DMS114 treated with DMSO at 0.1 percent for 48 hours (cell line): ENCODE measurements at regions not wholly inside any gene's neighbourhood (a gene's known extent, or its start where the extent isn't known, plus 50 kb on each side); places are given as distances from the start of the nearest gene placed in this dataset.
"Not testable (repeated sequence)": the region's sequence is repeated elsewhere in the genome, so short reads cannot be mapped to it uniquely, and the experiment has no call there.

Experiments
- DNase-seq: peaks from one replicate; lab custom pipeline; 2025; ENCODE audit not compliant: unreplicated experiment; lab: John Stamatoyannopoulos, UW

DNA sequence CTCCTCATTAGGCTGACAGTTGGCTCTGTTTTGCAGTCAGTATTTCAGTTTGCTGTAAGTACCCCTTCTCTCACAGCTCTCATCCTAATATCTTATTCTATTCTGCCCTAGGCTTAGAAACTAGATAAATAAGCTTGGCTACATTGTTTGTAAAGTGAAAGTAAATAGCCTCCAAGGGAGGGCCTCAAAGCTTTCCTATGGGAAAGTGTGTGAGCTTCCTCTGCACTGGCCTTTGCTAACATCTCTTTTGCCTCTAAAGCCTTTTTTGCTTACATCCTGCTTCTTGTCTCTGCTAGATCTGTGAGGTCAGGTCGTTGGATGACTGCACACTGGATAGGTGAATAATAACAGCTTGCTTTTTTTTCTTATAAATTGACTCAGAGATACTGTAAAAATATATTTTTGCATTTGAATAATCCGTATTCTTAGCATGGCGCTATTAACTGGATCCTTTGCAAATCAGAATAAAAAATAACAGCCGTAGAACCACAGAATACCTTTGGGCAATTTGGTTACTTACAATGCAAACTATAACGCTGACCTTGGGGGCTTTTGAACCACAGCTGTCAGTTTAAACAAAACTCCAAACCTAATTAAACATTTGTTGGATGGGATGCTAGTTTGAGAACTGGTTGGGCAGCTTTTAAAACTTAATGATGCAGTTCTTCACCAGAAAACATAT lies 55.1 kb downstream of the TTC6 start:
- DNase-seq: no peak

DNA sequence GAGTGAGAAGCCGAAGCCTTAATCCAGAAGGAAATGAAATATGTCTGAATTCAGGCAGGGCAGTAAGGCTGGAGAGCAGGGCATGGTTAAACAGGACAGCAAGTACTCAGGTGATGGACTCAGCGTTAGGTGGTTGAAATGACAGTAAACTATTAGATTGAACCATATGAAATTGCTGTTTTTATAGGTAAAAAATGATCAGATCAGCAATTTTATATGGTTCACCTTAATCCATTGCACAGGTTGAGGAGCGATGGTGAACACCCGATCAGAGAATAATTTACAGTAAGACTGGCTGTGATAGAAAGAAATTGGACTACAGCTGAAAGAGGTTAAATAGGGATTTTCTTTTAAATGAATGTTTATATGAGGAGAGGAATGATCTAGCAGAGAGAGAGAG lies 56.6 kb downstream of the TTC6 start:
- no peak for DNase-seq

DNA sequence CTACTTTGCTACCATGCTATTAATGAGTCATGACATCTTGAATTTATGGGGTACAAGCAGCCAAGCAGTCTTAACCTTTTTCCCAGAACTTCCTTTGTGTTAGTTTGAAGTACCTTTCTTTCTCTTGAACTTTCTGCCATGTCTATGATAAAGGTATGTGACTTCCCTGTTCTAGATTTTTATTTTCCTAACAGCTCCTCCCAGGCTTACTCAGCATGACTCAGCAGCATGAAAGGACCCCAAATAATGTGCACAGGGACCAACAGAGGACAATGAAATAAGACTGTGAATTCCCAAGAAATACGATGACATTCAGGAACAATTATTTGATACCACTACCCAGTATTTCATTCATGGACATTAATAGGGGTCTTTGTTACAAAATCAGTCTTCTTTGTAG lies 60.0 kb downstream of the TTC6 start:
- DNase-seq: no peak

DNA sequence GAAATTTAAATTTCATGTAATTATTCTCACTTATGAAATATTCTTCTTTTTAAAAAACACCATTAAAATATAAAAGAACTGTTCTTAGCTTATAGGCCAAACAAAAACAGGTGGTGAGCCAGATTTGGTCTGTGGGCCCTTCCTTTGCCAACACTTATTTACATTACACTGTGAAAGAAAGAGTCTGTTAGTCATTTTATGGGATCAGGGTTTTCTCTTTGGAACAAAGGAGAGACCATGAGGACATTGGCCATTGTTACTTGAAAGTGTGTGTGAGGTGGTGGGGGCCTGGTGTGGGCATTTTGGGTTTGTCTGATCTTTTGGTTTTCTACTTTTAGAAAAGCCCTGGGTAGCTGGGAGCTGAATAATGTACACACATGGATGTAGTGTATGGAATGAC lies 62.7 kb downstream of the TTC6 start:
- no peak for DNase-seq

DNA sequence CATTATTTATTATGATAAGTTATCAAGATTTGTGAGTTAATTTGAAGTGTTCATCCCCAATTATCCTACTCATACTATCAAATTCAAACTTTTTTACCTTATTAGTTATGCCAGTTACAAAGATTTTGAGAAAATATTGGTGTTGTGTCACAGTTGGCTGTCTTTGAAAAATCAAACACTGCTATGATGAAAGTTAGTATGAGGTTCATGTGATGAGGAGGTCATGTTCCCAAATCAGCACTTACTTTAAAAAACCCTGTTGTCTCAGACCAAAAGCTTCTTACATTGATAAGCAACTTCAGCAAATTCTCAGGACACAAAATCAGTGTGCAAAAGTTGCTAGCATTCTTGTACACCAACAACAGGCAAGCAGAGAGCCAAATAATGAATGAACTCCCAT lies 68.1 kb downstream of the TTC6 start:
- no peak for DNase-seq

DNA sequence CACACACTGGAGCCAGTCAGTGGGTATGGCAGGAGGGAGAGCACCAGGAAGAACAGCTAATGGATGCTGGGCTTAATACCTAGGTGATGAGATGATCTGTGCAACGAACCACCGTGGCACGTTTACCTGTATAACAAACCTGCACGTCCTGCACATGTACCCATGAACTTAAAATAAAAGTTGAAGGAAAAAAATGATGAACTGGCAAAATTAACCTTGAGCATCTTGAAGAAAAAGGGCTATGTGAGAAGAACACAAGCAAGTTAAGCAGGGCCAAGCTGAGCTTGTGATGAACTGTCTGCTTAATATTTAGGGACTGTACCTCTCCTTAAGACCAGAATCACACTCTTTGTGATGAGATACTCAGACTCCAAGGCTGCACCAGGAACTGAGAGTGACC lies 70.0 kb downstream of the TTC6 start:
- no peak for DNase-seq

DNA sequence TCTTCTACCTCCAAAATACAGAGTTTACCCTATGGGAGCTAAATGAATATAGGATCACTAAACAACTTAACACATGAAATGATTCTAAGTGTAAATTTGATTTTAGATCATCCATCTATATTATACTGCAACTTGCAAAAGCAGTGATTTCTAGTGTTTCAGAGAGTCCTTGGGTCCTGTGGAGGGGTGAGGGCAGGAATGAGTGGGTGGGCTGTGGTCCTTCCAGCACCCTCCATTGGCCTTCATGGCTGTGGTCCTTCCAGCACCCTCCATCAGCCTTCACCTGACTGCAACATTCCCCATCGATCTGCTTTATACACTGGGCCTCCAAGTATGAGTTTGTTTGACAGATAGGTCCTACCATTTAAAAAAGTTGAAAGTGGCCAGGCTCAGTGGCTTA lies 70.5 kb downstream of the TTC6 start:
- DNase-seq: no peak

DNA sequence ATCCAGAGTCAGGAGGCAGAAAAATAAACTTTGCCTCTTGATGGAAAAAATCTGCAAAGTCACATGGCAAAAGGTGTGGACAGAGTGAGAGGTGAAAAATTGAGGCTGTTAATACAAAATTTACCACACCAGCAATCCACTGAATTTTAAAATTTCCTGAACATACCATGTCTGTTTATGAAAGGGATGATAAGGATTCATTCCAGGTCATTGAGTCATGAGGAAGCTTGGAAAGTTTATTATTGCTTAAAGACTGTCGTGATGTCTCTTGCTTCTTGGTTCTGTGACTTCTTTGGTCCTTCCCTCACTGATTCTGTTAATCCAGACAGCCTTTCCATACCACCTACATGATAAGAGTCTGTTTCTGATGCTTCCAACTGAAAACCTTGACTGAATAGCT lies 73.2 kb downstream of the TTC6 start:
- DNase-seq: no peak

DNA sequence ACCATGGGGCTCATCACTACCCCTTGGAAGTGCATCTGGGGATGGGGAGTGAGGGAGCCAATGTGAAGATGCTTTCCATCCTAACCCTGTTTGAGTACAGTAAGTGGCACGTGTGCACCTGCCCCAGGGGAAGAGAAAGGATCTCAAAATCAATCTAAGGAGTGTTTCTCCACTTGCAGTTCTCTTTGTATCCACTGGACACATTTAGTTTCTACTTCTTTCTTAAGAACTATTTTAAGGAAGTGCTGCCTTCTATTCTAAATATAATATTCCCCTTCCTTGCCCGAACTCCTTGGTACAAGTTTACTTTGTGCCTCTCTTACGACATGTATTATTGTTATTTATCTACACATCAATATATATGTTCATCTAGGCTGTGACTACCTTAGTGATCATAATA lies 73.8 kb downstream of the TTC6 start:
- DNase-seq: no peak

DNA sequence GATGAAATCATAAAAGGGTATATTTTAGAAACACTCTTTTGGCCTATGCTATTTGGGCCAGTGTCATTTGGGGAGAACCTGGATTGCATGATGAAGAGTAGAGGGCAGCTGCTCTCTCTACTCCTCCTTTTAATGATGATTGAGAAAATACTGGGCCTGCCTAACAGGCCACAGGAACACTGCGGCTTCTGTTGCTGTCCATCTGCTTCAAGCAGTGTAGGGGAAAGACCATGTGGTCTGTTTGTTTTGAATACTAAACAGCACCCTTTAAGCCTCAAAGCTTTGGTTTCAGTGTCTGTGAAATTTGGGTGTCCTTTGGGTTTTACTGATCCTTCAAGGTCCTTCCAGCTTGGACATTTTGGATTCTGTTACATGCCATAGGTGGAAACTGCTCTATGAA lies 78.0 kb downstream of the TTC6 start:
- DNase-seq: no peak

DNA sequence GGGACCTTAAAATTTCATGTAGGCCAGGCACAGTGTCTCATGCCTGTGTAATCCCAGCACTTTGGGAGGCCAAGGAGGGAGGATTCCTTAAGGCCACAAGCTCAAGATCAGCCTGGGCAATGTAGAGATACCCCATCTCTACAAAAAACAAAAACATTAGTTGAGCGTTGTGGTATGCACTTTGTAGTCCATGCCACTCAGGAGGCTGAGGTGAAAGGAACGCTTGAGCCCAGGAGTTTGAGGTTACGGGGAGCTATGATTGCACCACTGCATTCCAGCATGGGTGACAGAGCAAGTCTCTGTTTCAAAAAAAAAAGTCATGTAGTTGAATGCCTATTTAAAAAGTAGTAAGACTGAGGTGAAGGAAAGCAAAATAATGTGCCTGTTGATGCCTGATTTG lies 83.5 kb downstream of the TTC6 start:
- DNase-seq: no peak

DNA sequence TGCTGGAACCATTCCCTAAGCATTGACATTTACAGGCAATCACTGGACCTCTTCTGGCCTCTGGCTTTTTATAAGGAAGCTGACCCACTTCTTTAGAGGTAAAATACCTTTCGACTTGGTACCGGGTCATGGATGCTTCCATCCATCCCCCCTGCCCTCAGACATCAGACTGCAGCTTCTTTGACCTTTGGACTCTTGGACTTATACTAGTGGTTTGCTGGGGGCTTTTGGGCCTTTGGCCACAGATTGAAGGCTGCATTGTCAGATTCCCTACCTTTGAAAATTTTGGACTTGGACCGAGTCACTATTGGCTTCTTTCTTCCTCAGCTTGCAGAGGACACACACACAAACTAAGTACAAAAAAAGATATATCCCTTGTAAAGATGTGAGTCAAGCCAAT lies 86.1 kb downstream of the TTC6 start:
- no peak for DNase-seq

DNA sequence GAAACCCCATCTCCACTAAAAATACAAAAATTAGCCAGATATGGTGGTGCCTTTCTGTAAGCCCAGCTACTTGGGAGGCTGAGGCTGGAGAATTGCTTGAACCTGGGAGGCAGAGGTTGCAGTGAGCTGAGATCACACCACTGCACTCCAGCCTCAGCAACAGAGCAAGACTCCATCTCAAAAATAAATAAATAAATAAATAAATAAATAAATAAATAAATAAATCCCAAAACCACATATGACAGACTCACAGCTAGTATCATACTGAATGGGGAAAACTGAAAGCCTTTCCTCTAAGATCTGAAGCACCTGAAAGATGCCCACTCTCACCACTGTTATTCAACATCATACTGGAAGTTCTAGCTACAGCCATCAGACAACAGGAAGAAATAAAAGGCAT lies 97.3 kb downstream of the TTC6 start:
- DNase-seq: not testable (repeated sequence)

DNA sequence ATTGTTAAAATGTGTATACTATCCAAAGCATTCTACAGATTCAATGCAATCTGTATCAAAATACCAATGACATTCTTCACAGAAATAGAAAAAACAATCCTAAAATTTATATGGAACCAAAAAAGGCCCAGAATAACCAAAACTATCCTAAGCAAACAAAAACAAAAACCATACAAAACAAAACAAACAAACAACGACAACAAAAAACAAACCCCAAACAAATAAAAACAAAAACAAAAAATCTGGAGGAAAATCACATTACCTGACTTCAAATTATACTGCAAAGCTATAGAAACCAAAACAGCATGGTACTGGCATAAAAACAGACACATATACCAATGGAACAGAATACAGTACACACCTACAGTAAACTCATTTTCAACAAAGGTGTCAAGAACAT lies 98.0 kb downstream of the TTC6 start:
- DNase-seq: not testable (repeated sequence)

DNA sequence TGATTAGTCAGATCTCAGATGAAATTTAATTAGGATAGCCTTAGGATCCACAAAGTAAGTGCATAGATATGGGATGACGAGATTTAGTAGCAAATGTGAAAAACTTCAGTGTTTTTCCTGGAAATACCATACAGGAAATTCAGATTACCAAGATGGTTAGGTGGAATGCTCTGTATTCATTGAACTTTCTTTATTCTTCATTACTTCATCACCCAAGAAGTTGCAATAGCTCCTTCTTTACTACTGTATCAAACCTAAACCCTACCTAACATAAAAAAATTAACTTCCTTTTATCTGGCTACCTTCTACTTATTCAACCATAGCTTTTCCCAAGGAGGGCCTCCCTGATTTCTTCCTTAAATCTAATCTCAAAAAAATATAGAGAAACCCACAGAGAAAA lies 100.4 kb downstream of the TTC6 start:
- DNase-seq: no peak

DNA sequence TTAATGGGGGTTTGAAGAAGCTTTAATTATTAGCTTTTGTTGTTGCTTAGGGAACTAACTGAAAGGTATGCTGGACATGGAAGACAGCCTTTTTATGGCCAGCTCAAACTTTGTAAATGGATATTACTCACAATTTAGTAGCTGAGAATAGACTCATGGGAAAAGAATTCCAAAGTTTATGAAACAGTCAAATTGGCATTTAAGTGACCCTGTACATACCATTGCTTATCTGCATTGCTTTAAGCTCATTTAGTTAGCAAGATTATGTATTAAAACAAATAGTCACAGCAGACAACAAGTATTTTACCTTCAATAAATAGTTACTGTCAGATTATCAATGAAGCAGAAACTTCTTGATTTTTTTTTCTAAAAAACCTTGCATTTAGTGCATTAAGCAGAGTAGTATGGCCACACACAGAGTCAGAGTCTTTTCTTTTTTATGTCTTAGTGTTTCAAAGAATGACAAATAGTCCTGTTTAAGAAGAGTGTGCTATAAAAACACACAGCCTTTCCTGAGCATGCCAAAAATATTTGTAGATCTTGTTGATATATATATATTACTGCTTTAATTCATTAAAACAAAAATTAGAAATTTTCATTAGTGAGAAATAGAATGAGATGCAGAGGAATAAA lies 102.2 kb downstream of the TTC6 start:
- no peak for DNase-seq

DNA sequence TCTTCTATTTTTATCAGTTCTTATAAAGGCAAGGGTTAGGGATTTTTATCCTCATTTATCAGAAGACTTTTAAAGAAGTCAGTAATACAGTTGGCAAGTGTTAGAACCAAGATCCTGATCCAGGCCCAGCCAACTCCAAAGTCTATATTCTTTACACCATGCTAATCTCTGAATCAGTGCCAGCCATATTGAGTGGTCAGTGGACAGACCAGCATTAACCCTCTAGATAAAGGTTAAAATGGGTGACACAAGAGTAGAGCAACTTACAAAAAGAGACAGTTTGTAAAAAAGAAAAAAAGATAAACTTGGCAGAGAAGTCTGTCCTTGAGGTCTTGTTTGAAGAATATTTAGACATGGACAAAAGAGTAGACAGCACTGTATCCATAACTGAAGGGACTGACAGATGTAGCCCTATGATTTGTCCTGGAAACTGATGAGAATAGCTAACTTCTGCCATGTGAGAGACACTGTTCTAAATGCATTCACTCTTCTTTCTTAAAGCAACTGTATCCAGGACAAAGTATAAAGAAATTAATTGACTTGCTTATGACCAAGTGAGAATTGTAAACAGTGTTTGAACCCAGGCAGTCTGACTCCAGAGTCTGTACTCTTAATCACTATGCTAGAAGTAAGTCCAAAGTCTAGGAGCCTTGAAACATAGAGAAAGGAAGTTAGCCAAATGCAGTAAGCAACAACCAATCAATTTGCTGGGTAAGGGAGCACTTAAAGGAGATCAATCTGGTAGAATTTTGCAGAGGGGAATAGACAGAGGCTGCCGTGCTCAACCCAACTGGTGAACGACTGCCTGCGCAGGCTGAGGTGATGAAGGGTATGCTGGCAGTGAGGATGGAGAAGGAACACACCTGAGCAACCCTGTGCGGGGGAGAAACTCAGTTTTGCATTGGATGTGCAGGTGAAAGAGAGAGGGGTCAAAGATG lies 103.7 kb downstream of the TTC6 start:
- no peak for DNase-seq

DNA sequence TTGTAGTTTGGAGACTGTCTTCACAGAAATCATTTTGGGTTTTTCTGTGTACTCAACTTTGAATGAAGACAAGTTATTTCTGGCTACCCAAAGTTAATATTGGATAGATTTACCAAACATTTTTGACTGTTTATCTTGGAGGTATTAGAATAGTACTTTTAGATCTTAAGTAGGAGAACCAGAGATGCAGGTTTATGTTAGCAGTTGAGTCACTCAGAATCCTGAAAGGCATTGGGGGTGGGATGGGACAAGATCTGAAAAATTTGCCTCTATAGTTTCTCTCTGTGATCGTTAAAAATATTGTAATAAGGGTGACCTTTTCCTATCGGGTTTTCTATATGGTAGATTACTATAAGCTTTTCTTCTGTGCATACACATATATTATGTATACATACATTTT lies 112.3 kb downstream of the TTC6 start:
- no peak for DNase-seq

DNA sequence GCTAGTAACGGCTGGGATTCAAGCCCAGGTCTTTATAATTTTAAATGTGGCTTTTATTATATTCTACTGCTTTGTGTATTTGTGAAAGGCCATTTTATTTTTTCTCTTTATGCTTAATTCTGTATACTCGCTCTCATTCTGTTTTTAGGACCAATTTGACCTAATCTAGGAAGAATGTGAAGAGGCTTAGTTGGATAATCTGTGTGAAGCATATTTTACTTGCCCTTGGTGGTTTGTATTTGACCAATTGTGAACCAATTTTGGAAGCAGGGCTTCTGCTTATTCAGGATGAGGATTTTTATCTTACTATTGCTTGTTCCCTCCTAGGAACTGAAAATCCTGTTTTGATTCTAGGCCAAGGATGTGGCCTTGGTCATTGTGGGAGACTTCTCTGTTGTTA lies 113.1 kb downstream of the TTC6 start:
- DNase-seq: no peak

DNA sequence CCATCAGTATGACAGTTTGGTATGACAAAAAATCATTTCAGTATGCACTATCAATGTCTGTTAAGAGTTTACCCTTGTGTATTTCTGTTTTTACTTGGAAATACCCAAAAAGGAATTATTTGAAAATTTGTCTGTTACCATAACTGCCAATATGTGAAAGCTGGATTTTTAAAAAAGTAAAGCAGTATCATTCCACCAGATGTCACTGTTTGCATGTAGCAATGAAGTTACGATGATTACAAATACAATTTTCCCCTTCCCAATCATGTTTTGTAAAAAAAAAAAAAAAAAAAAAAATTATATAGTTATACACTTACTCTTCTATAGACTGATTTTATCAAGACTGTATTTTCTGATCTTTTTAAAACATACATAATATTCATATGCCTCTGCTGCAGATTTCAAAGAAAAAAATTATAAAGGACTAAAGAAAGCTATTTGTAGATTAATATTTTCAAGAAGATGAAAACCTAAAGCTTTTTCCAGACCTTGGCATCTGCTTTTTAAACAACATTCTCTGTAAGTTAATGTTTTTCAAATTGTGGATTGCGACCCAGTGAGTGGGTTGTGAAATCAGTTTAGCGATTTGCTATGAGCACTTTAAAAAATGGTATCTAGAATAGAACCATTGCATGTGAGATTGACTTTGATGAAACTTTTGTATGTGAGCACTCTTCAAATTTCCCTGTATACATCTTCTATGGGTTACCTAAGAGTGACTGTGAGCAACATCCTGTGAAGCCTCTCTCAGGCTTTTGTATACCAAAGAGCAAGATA lies 114.2 kb downstream of the TTC6 start:
- DNase-seq: peak; percentile 20

DNA sequence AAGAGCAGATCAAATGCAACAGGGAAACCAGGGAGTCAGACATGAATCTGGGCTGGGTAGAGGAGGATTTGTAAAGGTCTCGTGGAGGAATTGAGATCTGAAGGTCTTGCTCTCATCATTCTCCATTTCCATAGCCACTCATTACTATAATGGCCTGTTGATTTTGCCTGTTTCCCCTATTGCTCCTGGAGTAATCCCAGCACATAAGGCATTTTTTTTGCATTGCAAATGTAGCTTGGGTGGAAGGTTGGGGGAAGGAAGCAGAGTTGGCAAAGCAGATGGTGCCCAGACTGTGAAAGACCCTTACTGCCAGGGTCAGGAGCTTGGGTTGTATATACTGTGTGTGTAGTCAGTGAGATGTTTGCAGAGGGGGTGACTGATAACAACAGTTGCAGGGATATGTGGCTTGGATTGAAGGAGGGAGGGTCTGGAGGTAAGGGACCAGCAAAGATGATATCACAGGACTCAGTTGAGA lies 116.0 kb downstream of the TTC6 start:
- no peak for DNase-seq
